Suprapubic skin (tissue), 3 donors: ENCODE measurements at regions not wholly inside any gene's neighbourhood (a gene's known extent, or its start where the extent isn't known, plus 50 kb on each side); places are given as distances from the start of the nearest gene placed in this dataset.

Experiments
- EP300 ChIP-seq: sonication (generic); formaldehyde crosslinking; IDR thresholded peaks from one replicate; pipeline ENCODE4 v1.6.1; 2017; ENCODE audit warnings: antibody characterized with exemption
- POLR2A ChIP-seq, 2 donors: fragments of 450-650 bp; IDR thresholded peaks; one replicate each; pipeline ENCODE4 v1.6.1; 2017; ENCODE audit warnings: antibody characterized with exemption in 2 of 2, mild to moderate bottlenecking in 2 of 2, moderate library complexity in 2 of 2
- TF ChIP-seq, protein P1 (sequence below), 2 donors: fragments of 200-600 bp in 1 of 2; fragments of 450-650 bp in 1 of 2; sonication (generic) in 1 of 2; IDR thresholded peaks; one replicate each; pipeline ENCODE4 v1.5.1; 2016 to 2019; ENCODE audit warnings: antibody characterized with exemption in 2 of 2, mild to moderate bottlenecking in 1 of 2, moderate library complexity in 1 of 2

DNA sequence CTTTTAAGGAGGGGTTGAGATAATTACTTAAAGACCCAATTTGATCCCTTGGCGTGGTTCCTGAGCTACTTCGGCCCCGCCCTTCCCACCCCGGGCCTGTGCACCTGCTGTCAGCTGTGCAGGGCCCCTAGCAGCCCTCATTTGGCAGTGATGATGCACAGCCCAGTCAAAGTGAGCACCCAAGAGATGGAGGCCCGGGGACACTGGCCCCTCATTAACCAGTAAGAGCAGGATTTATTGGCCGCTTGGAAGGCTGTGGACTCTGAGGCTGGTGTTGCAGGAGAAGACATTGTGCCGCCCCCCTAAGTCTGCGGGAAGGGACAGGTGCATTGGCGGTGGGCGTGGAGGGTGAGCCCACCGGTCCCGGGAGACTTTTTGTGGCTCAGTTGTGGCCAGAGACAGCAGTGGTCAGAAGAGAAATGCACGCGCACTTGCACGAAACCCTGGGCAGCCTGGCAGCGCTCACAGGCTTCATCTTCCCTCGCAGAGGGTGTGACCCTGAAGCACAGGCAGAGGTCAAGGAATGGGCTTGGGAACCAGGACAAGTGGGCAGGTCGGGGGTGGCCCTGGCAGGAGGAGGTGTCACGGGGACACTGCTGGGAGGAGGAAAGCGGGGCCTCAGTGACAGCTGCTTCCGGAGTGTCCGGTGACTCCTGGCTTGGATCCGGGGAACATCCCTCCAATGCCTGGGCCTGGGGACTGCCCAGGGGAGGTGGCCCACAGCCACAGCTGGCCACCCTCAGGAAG, 74.0 kb upstream of the RXRA start:
- TF ChIP-seq, protein P1, sequence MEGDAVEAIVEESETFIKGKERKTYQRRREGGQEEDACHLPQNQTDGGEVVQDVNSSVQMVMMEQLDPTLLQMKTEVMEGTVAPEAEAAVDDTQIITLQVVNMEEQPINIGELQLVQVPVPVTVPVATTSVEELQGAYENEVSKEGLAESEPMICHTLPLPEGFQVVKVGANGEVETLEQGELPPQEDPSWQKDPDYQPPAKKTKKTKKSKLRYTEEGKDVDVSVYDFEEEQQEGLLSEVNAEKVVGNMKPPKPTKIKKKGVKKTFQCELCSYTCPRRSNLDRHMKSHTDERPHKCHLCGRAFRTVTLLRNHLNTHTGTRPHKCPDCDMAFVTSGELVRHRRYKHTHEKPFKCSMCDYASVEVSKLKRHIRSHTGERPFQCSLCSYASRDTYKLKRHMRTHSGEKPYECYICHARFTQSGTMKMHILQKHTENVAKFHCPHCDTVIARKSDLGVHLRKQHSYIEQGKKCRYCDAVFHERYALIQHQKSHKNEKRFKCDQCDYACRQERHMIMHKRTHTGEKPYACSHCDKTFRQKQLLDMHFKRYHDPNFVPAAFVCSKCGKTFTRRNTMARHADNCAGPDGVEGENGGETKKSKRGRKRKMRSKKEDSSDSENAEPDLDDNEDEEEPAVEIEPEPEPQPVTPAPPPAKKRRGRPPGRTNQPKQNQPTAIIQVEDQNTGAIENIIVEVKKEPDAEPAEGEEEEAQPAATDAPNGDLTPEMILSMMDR (IDR thresholded peaks at IDR 0.05) = no peak
- TF ChIP-seq POLR2A (IDR thresholded peaks at IDR 0.05) (no peak), EP300 (no peak)
